Keratinocyte (primary cell): ENCODE measurements at regions not wholly inside any gene's neighbourhood (a gene's known extent, or its start where the extent isn't known, plus 50 kb on each side); places are given as distances from the start of the nearest gene placed in this dataset.

Source experiments
- EZH2 ChIP-seq: IDR thresholded peaks from one replicate; pipeline ENCODE4 v1.6.1; 2012; ENCODE audit warnings: inconsistent platforms, mild to moderate bottlenecking, low read length, moderate library complexity
- TF ChIP-seq, protein P1 (sequence below), 3 experiments: IDR thresholded peaks in 1 of 3; conservative IDR thresholded peaks in 1 of 3; optimal IDR thresholded peaks in 1 of 3; 2 replicates in 2 of 3; 3 replicates in 1 of 3; pipeline versions ENCODE3 to v1.5.1; 2011; ENCODE audit warnings: low read length in 3 of 3, mild to moderate bottlenecking in 3 of 3, moderate library complexity in 2 of 3, control low read depth in 1 of 3, inconsistent platforms in 1 of 3; ENCODE audit not compliant: insufficient read depth in 2 of 3; ENCODE audit errors: extremely low read depth in 1 of 3

- no peak for TF ChIP-seq EZH2
- TF ChIP-seq, protein P1, sequence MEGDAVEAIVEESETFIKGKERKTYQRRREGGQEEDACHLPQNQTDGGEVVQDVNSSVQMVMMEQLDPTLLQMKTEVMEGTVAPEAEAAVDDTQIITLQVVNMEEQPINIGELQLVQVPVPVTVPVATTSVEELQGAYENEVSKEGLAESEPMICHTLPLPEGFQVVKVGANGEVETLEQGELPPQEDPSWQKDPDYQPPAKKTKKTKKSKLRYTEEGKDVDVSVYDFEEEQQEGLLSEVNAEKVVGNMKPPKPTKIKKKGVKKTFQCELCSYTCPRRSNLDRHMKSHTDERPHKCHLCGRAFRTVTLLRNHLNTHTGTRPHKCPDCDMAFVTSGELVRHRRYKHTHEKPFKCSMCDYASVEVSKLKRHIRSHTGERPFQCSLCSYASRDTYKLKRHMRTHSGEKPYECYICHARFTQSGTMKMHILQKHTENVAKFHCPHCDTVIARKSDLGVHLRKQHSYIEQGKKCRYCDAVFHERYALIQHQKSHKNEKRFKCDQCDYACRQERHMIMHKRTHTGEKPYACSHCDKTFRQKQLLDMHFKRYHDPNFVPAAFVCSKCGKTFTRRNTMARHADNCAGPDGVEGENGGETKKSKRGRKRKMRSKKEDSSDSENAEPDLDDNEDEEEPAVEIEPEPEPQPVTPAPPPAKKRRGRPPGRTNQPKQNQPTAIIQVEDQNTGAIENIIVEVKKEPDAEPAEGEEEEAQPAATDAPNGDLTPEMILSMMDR (optimal IDR thresholded peaks at IDR 0.05 in 1 of 3, IDR thresholded peaks at IDR 0.05 in 1 of 3, conservative IDR thresholded peaks at IDR 0.05 in 1 of 3; ENCODE audit: extremely low read depth in 1 of 3, insufficient read depth in 2 of 3, low read length in 3 of 3), result no peak
Observed at GRCh38 chr3:135908737-135909136, 56.8 kb upstream of the PPP2R3A start.
